ENCODE measurements at regions not wholly inside any gene's neighbourhood (a gene's known extent, or its start where the extent isn't known, plus 50 kb on each side); places are given as distances from the start of the nearest gene placed in this dataset.
"Not testable (repeated sequence)": the region's sequence is repeated elsewhere in the genome, so short reads cannot be mapped to it uniquely, and the experiment has no call there.

GRCh38 chr3:99298661-99299060 is 339.7 kb upstream of the COL8A1 start:
- Histone ChIP-seq H2AFZ (ENCODE audit: low read length) (no peak overlapping the region), H3F3A (ENCODE audit: insufficient read depth, low read length) (no peaks in the 10 kb centered on the region), H3K27me3 (replicated peaks; ENCODE audit: insufficient read depth, low read length) (no peaks in the 10 kb centered on the region), H3K9me2 (replicated peaks; ENCODE audit: insufficient read depth, low read length) (no peaks in the 10 kb centered on the region), H3K4me1 (ENCODE audit: low read length) (peaks cover 6% of the 10 kb centered on the region), H3K4me3 (ENCODE audit: low read length) (no peak overlapping the region), H3K4me2 (ENCODE audit: low read depth, low read length) (no peak overlapping the region), H3K9me3 (replicated peaks; ENCODE audit: insufficient read depth, low read length) (no peaks in the 10 kb centered on the region), H3K36me3 (replicated peaks; ENCODE audit: insufficient read depth, low read length) (no peaks in the 10 kb centered on the region), H3K27ac (ENCODE audit: low read length) (no peak overlapping the region), H4K20me1 (ENCODE audit: insufficient read depth, low read length) (no peaks in the 10 kb centered on the region), H3K79me2 (ENCODE audit: low read length) (no peaks in the 10 kb centered on the region), H3K9ac (ENCODE audit: low read length) (no peak overlapping the region)
- DNase-seq, result no peak
- TF ChIP-seq CTCF (IDR thresholded peaks at IDR 0.05; ENCODE audit: low read length), result no peak
- no peak for TF ChIP-seq EZH2 (optimal IDR thresholded peaks at IDR 0.05; ENCODE audit: low read depth, low read length)
- TF ChIP-seq EZH2phosphoT487 (IDR thresholded peaks at IDR 0.05; ENCODE audit: low read length), result no peak

- Histone ChIP-seq H4K20me1 (ENCODE audit: insufficient read depth, low read length) (no peaks in the 10 kb centered on the region), H3K4me1 (ENCODE audit: low read length) (peaks cover 6% of the 10 kb centered on the region), H3K27ac (ENCODE audit: low read length) (no peak overlapping the region), H3F3A (ENCODE audit: insufficient read depth, low read length) (no peaks in the 10 kb centered on the region), H3K4me3 (ENCODE audit: low read length) (no peak overlapping the region), H3K27me3 (replicated peaks; ENCODE audit: insufficient read depth, low read length) (no peaks in the 10 kb centered on the region), H3K79me2 (ENCODE audit: low read length) (no peaks in the 10 kb centered on the region), H3K9me2 (replicated peaks; ENCODE audit: insufficient read depth, low read length) (no peaks in the 10 kb centered on the region), H3K9me3 (replicated peaks; ENCODE audit: insufficient read depth, low read length) (no peaks in the 10 kb centered on the region), H3K4me2 (ENCODE audit: low read depth, low read length) (no peak overlapping the region), H2AFZ (ENCODE audit: low read length) (no peak overlapping the region), H3K36me3 (replicated peaks; ENCODE audit: insufficient read depth, low read length) (no peaks in the 10 kb centered on the region), H3K9ac (ENCODE audit: low read length) (no peak overlapping the region)
- TF ChIP-seq EZH2 (optimal IDR thresholded peaks at IDR 0.05; ENCODE audit: low read depth, low read length) (no peak), CTCF (IDR thresholded peaks at IDR 0.05; ENCODE audit: low read length) (no peak), EZH2phosphoT487 (IDR thresholded peaks at IDR 0.05; ENCODE audit: low read length) (no peak)
- DNase-seq, result no peak
These were observed 342.6 kb upstream of the COL8A1 start for GRCh38 chr3:99295836-99296235.

- peak overlapping the region; percentile 28; the same call in 1 of the 2 replicates for H3K9ac ChIP-seq (ENCODE audit: low read length)
- peak overlapping the region; percentile 41; the same call in 1 of the 2 replicates for H3K27ac ChIP-seq (ENCODE audit: low read length)
- not testable (repeated sequence) for H3F3A ChIP-seq (ENCODE audit: insufficient read depth, low read length); H3K36me3 ChIP-seq (replicated peaks; ENCODE audit: insufficient read depth, low read length); H3K27me3 ChIP-seq (replicated peaks; ENCODE audit: insufficient read depth, low read length); H3K79me2 ChIP-seq (ENCODE audit: low read length); H3K9me3 ChIP-seq (replicated peaks; ENCODE audit: insufficient read depth, low read length); H3K4me1 ChIP-seq (ENCODE audit: low read length); H3K9me2 ChIP-seq (replicated peaks; ENCODE audit: insufficient read depth, low read length); H4K20me1 ChIP-seq (ENCODE audit: insufficient read depth, low read length)
- H3K4me3 ChIP-seq (ENCODE audit: low read length), result 0 out of 2 replicates have a peak overlapping the region, but pooled peaks have one; percentile 13
- H3K4me2 ChIP-seq (ENCODE audit: low read depth, low read length), result peak overlapping the region; percentile 55
- peak overlapping the region; percentile 63 for H2AFZ ChIP-seq (ENCODE audit: low read length)
- peak; percentile 66 for DNase-seq
These were observed 344.3 kb upstream of the COL8A1 start for GRCh38 chr3:99294092-99294491.

- Histone ChIP-seq H2AFZ (ENCODE audit: low read length) (no peak overlapping the region), H3K9me2 (replicated peaks; ENCODE audit: insufficient read depth, low read length) (no peaks in the 10 kb centered on the region), H3K9me3 (replicated peaks; ENCODE audit: insufficient read depth, low read length) (no peaks in the 10 kb centered on the region), H3K4me3 (ENCODE audit: low read length) (no peak overlapping the region), H3K4me1 (ENCODE audit: low read length) (no peaks in the 10 kb centered on the region), H3F3A (ENCODE audit: insufficient read depth, low read length) (no peaks in the 10 kb centered on the region), H3K9ac (ENCODE audit: low read length) (no peak overlapping the region), H4K20me1 (ENCODE audit: insufficient read depth, low read length) (no peaks in the 10 kb centered on the region), H3K36me3 (replicated peaks; ENCODE audit: insufficient read depth, low read length) (no peaks in the 10 kb centered on the region), H3K4me2 (ENCODE audit: low read depth, low read length) (no peak overlapping the region), H3K27ac (ENCODE audit: low read length) (no peak overlapping the region), H3K79me2 (ENCODE audit: low read length) (no peaks in the 10 kb centered on the region), H3K27me3 (replicated peaks; ENCODE audit: insufficient read depth, low read length) (no peaks in the 10 kb centered on the region)
- TF ChIP-seq EZH2phosphoT487 (IDR thresholded peaks at IDR 0.05; ENCODE audit: low read length) (no peak), EZH2 (optimal IDR thresholded peaks at IDR 0.05; ENCODE audit: low read depth, low read length) (no peak), CTCF (IDR thresholded peaks at IDR 0.05; ENCODE audit: low read length) (no peak)
- DNase-seq, result no peak
These were observed 350.5 kb upstream of the COL8A1 start for GRCh38 chr3:99287876-99288275.
